HL-60 (cell line): ENCODE measurements at regions not wholly inside any gene's neighbourhood (a gene's known extent, or its start where the extent isn't known, plus 50 kb on each side); places are given as distances from the start of the nearest gene placed in this dataset.

Experiments
- DNase-seq, 2 experiments: peaks; one replicate each; pipeline ENCODE4 v3.0.0-alpha.2; 2010 to 2020; ENCODE audit warnings: low read depth in 1 of 2, low spot score in 1 of 2
- H3K27ac ChIP-seq: fragments of 250-450 bp; sonication (Bioruptor Pico); replicated peaks from 2 replicates; pipeline ENCODE4 v1.5.1; 2020; ENCODE audit warnings: mild to moderate bottlenecking, moderate library complexity
- H3K27me3 ChIP-seq: fragments of 250-450 bp; sonication (Bioruptor Pico); 2 replicates; pipeline ENCODE4 v1.5.1; 2021; ENCODE audit warnings: mild to moderate bottlenecking, moderate library complexity; ENCODE audit not compliant: insufficient read depth, poor library complexity, severe bottlenecking
- H3K4me3 ChIP-seq: replicated peaks from 2 replicates; pipeline ENCODE4 v1.5.1; 2011; ENCODE audit warnings: mild to moderate bottlenecking, control low read depth, low read length; ENCODE audit not compliant: insufficient read depth
- GABPA ChIP-seq: IDR thresholded peaks from 2 replicates; pipeline ENCODE4 v1.6.1; 2012; ENCODE audit warnings: low read depth
- POLR2AphosphoS5 ChIP-seq: IDR thresholded peaks from 2 replicates; pipeline ENCODE4 v1.6.1; 2012; ENCODE audit warnings: low read depth
- SPI1 ChIP-seq: IDR thresholded peaks from 2 replicates; pipeline ENCODE4 v1.6.1; 2012; ENCODE audit warnings: low read depth, mild to moderate bottlenecking, borderline replicate concordance
- TF ChIP-seq, protein P1 (sequence below): IDR thresholded peaks from 2 replicates; pipeline ENCODE4 v1.6.1; 2012; ENCODE audit warnings: low read depth; ENCODE audit not compliant: insufficient replicate concordance
- TF ChIP-seq, protein P2 (sequence below): IDR thresholded peaks from one replicate; pipeline ENCODE4 v1.5.1; 2011; ENCODE audit warnings: low read length, control low read depth, inconsistent platforms; ENCODE audit not compliant: insufficient read depth

DNA sequence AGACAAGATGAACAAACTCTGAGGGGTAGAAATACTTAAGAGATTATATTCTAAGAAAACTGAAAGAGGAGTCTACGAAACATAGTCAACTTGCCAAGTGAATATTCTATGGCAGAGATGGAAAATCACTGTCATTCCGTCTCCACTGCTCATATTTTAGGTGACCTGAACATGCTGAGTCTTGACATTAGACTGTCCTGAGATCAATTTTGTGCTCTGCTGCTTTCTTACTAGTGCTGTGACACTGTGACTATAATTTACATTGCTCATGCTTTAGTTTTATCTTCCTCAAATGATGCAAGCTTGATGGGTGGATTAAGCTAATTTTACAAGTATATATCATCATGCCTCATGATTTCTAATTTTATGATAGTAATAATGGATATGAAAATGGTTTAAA lies 228.2 kb upstream of the LRFN5 start:
- H3K27ac ChIP-seq = no peak overlapping the region
- TF ChIP-seq SPI1 = no peak
- TF ChIP-seq, protein P1, sequence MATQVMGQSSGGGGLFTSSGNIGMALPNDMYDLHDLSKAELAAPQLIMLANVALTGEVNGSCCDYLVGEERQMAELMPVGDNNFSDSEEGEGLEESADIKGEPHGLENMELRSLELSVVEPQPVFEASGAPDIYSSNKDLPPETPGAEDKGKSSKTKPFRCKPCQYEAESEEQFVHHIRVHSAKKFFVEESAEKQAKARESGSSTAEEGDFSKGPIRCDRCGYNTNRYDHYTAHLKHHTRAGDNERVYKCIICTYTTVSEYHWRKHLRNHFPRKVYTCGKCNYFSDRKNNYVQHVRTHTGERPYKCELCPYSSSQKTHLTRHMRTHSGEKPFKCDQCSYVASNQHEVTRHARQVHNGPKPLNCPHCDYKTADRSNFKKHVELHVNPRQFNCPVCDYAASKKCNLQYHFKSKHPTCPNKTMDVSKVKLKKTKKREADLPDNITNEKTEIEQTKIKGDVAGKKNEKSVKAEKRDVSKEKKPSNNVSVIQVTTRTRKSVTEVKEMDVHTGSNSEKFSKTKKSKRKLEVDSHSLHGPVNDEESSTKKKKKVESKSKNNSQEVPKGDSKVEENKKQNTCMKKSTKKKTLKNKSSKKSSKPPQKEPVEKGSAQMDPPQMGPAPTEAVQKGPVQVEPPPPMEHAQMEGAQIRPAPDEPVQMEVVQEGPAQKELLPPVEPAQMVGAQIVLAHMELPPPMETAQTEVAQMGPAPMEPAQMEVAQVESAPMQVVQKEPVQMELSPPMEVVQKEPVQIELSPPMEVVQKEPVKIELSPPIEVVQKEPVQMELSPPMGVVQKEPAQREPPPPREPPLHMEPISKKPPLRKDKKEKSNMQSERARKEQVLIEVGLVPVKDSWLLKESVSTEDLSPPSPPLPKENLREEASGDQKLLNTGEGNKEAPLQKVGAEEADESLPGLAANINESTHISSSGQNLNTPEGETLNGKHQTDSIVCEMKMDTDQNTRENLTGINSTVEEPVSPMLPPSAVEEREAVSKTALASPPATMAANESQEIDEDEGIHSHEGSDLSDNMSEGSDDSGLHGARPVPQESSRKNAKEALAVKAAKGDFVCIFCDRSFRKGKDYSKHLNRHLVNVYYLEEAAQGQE = no peak
- TF ChIP-seq, protein P2, sequence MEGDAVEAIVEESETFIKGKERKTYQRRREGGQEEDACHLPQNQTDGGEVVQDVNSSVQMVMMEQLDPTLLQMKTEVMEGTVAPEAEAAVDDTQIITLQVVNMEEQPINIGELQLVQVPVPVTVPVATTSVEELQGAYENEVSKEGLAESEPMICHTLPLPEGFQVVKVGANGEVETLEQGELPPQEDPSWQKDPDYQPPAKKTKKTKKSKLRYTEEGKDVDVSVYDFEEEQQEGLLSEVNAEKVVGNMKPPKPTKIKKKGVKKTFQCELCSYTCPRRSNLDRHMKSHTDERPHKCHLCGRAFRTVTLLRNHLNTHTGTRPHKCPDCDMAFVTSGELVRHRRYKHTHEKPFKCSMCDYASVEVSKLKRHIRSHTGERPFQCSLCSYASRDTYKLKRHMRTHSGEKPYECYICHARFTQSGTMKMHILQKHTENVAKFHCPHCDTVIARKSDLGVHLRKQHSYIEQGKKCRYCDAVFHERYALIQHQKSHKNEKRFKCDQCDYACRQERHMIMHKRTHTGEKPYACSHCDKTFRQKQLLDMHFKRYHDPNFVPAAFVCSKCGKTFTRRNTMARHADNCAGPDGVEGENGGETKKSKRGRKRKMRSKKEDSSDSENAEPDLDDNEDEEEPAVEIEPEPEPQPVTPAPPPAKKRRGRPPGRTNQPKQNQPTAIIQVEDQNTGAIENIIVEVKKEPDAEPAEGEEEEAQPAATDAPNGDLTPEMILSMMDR = no peak
- no peak for TF ChIP-seq GABPA
- TF ChIP-seq POLR2AphosphoS5 = no peak
- H3K4me3 ChIP-seq = no peak overlapping the region
- DNase-seq = no peak
- no peaks in the 10 kb centered on the region for H3K27me3 ChIP-seq

DNA sequence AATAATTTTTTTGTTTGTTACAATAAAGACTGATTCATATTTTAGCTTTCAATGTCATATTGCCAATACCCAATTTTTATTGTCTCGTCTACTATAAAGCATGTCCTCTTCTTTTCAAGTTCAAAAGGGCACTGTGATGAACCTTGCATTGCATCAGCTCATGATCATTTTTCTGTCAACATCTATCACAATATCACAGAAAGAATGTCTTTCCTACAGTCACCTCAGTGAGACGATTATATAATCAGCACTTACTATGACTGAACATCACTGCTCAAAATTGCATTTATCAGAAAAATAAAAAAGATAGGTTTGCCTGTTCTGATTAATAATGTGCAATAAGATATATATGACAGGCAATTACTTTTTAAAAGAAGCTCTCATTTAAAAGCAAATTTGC lies 228.7 kb upstream of the LRFN5 start:
- H3K27ac ChIP-seq = no peak overlapping the region
- no peaks in the 10 kb centered on the region for H3K27me3 ChIP-seq
- TF ChIP-seq SPI1 = no peak
- no peak overlapping the region for H3K4me3 ChIP-seq
- DNase-seq = no peak

DNA sequence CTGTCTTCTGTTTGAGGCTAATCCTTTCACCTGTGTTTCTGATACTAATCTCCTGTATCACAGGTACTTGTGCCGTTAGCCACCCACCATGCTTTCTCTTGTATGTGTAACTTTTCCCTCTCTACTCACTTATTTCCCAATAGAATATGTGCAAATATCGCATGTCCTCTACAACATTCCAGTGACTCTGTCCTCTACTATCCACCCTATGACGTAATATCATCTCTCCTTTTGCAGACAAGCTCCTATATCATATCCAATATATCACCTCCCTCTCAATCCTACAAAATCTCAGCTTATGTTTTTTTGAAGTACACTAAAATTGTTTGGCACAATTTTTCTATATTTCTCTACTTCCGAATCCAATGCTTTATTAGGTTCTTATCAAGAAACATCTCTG lies 232.6 kb upstream of the LRFN5 start:
- DNase-seq = no peak
- no peaks in the 10 kb centered on the region for H3K27me3 ChIP-seq
- no peak for TF ChIP-seq POLR2AphosphoS5
- no peak for TF ChIP-seq SPI1
- TF ChIP-seq, protein P2 = no peak
- TF ChIP-seq, protein P1 = no peak
- no peak for TF ChIP-seq GABPA
- no peak overlapping the region for H3K4me3 ChIP-seq
- H3K27ac ChIP-seq = no peak overlapping the region

DNA sequence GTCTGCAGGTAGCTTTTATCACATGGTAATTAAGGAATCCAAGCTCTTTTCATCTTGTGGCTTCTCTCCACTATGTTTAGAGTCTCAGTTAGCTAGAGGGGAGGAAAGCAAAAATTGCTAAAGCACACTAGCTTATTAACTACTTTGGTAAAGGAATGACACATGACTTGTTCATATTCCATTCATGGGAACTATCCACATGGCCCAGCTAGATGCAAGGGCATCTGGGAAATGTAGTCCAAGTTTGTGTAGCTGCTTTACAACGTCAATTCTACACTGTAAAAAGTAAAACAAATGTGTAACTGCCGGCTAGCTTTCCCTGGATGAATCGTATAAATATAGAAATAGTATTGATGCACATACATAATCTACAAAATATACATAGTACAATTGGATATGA lies 244.5 kb upstream of the LRFN5 start:
- TF ChIP-seq, protein P2 = no peak
- TF ChIP-seq POLR2AphosphoS5 = no peak
- no peak for TF ChIP-seq SPI1
- TF ChIP-seq, protein P1 = no peak
- TF ChIP-seq GABPA = no peak
- no peaks in the 10 kb centered on the region for H3K27me3 ChIP-seq
- H3K4me3 ChIP-seq = no peak overlapping the region
- no peak for DNase-seq
- H3K27ac ChIP-seq = no peak overlapping the region
